ENCODE measurements at regions not wholly inside any gene's neighbourhood (a gene's known extent, or its start where the extent isn't known, plus 50 kb on each side); places are given as distances from the start of the nearest gene placed in this dataset.

- Histone ChIP-seq H3K27me3 (ENCODE audit: insufficient read depth, insufficient read length) (no peaks in the 10 kb centered on the region), H3K9me3 (ENCODE audit: insufficient read depth, low read length) (no peaks in the 10 kb centered on the region), H3K4me3 (ENCODE audit: insufficient read length, low read depth) (no peak overlapping the region), H3K9ac (ENCODE audit: insufficient read length, low read depth) (no peak overlapping the region), H3K4me1 (ENCODE audit: insufficient read depth, insufficient read length) (no peaks in the 10 kb centered on the region), H3K36me3 (ENCODE audit: insufficient read depth, insufficient read length, low read length) (no peaks in the 10 kb centered on the region)
- no peak for DNase-seq (ENCODE audit: low read depth, low spot score)
- TF ChIP-seq YY1 (IDR thresholded peaks at IDR 0.05; ENCODE audit: insufficient read depth, insufficient read length) = no peak
- TF ChIP-seq ZNF274 (IDR thresholded peaks at IDR 0.05; ENCODE audit: low read depth, low read length) = no peak
- no peak for TF ChIP-seq SUZ12 (IDR thresholded peaks at IDR 0.05; ENCODE audit: extremely low read depth, insufficient read depth, insufficient read length)
These were observed 697.6 kb downstream of the HACE1 start for GRCh38 chr6:104162036-104162669.

GRCh38 chr6:104159045-104159618, 700.6 kb downstream of the HACE1 start:
- H3K36me3 ChIP-seq (ENCODE audit: insufficient read depth, insufficient read length, low read length) = no peaks in the 10 kb centered on the region
- H3K9ac ChIP-seq (ENCODE audit: insufficient read length, low read depth) = no peak overlapping the region

GRCh38 chr6:104143757-104144156, 716.0 kb downstream of the HACE1 start:
- TF ChIP-seq SUZ12 (IDR thresholded peaks at IDR 0.05; ENCODE audit: extremely low read depth, insufficient read depth, insufficient read length) (no peak), ZNF274 (IDR thresholded peaks at IDR 0.05; ENCODE audit: low read depth, low read length) (no peak), YY1 (IDR thresholded peaks at IDR 0.05; ENCODE audit: insufficient read depth, insufficient read length) (no peak)
- no peaks in the 10 kb centered on the region for H3K36me3 ChIP-seq (ENCODE audit: insufficient read depth, insufficient read length, low read length)
- no peak for DNase-seq (ENCODE audit: low read depth, low spot score)
- no peak overlapping the region for H3K4me3 ChIP-seq (ENCODE audit: insufficient read length, low read depth)
- H3K9me3 ChIP-seq (ENCODE audit: insufficient read depth, low read length) = no peaks in the 10 kb centered on the region; the same call in 1 of the 2 replicates
- no peaks in the 10 kb centered on the region for H3K4me1 ChIP-seq (ENCODE audit: insufficient read depth, insufficient read length)
- H3K27me3 ChIP-seq (ENCODE audit: insufficient read depth, insufficient read length) = no peaks in the 10 kb centered on the region
- no peak overlapping the region for H3K9ac ChIP-seq (ENCODE audit: insufficient read length, low read depth)

More at GRCh38 chr6:104159045-104159618, 700.6 kb downstream of the HACE1 start:
- no peak for DNase-seq (ENCODE audit: low read depth, low spot score)
- H3K9me3 ChIP-seq (ENCODE audit: insufficient read depth, low read length) = no peaks in the 10 kb centered on the region
- no peak overlapping the region for H3K4me3 ChIP-seq (ENCODE audit: insufficient read length, low read depth)
- no peak for TF ChIP-seq SUZ12 (IDR thresholded peaks at IDR 0.05; ENCODE audit: extremely low read depth, insufficient read depth, insufficient read length)
- no peak for TF ChIP-seq ZNF274 (IDR thresholded peaks at IDR 0.05; ENCODE audit: low read depth, low read length)
- no peak for TF ChIP-seq YY1 (IDR thresholded peaks at IDR 0.05; ENCODE audit: insufficient read depth, insufficient read length)
- H3K4me1 ChIP-seq (ENCODE audit: insufficient read depth, insufficient read length) = no peaks in the 10 kb centered on the region
- no peaks in the 10 kb centered on the region for H3K27me3 ChIP-seq (ENCODE audit: insufficient read depth, insufficient read length)

- TF ChIP-seq SUZ12 (IDR thresholded peaks at IDR 0.05; ENCODE audit: extremely low read depth, insufficient read depth, insufficient read length) (no peak), YY1 (IDR thresholded peaks at IDR 0.05; ENCODE audit: insufficient read depth, insufficient read length) (no peak), ZNF274 (IDR thresholded peaks at IDR 0.05; ENCODE audit: low read depth, low read length) (no peak)
- no peaks in the 10 kb centered on the region for H3K27me3 ChIP-seq (ENCODE audit: insufficient read depth, insufficient read length)
- H3K9ac ChIP-seq (ENCODE audit: insufficient read length, low read depth) = no peak overlapping the region
- no peak for DNase-seq (ENCODE audit: low read depth, low spot score)
- no peaks in the 10 kb centered on the region for H3K4me1 ChIP-seq (ENCODE audit: insufficient read depth, insufficient read length)
- H3K36me3 ChIP-seq (ENCODE audit: insufficient read depth, insufficient read length, low read length) = no peaks in the 10 kb centered on the region
- H3K4me3 ChIP-seq (ENCODE audit: insufficient read length, low read depth) = no peak overlapping the region
- H3K9me3 ChIP-seq (ENCODE audit: insufficient read depth, low read length) = no peaks in the 10 kb centered on the region; the same call in 1 of the 2 replicates
These were observed 724.8 kb downstream of the HACE1 start for GRCh38 chr6:104134876-104135275.

- H3K9ac ChIP-seq (ENCODE audit: insufficient read length, low read depth) = no peak overlapping the region
- DNase-seq (ENCODE audit: low read depth, low spot score) = no peak
- no peaks in the 10 kb centered on the region for H3K27me3 ChIP-seq (ENCODE audit: insufficient read depth, insufficient read length)
- no peaks in the 10 kb centered on the region for H3K36me3 ChIP-seq (ENCODE audit: insufficient read depth, insufficient read length, low read length)
- no peaks in the 10 kb centered on the region; the same call in 1 of the 2 replicates for H3K9me3 ChIP-seq (ENCODE audit: insufficient read depth, low read length)
- H3K4me1 ChIP-seq (ENCODE audit: insufficient read depth, insufficient read length) = no peaks in the 10 kb centered on the region
- no peak overlapping the region for H3K4me3 ChIP-seq (ENCODE audit: insufficient read length, low read depth)
- TF ChIP-seq SUZ12 (IDR thresholded peaks at IDR 0.05; ENCODE audit: extremely low read depth, insufficient read depth, insufficient read length) = no peak
- TF ChIP-seq YY1 (IDR thresholded peaks at IDR 0.05; ENCODE audit: insufficient read depth, insufficient read length) = no peak
- TF ChIP-seq ZNF274 (IDR thresholded peaks at IDR 0.05; ENCODE audit: low read depth, low read length) = no peak
These were observed 729.4 kb downstream of the HACE1 start for GRCh38 chr6:104130343-104130742.

- no peaks in the 10 kb centered on the region for H3K27me3 ChIP-seq (ENCODE audit: insufficient read depth, insufficient read length)
- H3K4me1 ChIP-seq (ENCODE audit: insufficient read depth, insufficient read length) = no peaks in the 10 kb centered on the region
- no peak overlapping the region for H3K4me3 ChIP-seq (ENCODE audit: insufficient read length, low read depth)
- DNase-seq (ENCODE audit: low read depth, low spot score) = peak; percentile 6
- no peak overlapping the region for H3K9ac ChIP-seq (ENCODE audit: insufficient read length, low read depth)
- H3K9me3 ChIP-seq (ENCODE audit: insufficient read depth, low read length) = peaks cover 4% of the 10 kb centered on the region; the same call in 1 of the 2 replicates
- no peaks in the 10 kb centered on the region for H3K36me3 ChIP-seq (ENCODE audit: insufficient read depth, insufficient read length, low read length)
- TF ChIP-seq SUZ12 (IDR thresholded peaks at IDR 0.05; ENCODE audit: extremely low read depth, insufficient read depth, insufficient read length) (no peak), YY1 (IDR thresholded peaks at IDR 0.05; ENCODE audit: insufficient read depth, insufficient read length) (no peak), ZNF274 (IDR thresholded peaks at IDR 0.05; ENCODE audit: low read depth, low read length) (no peak)
These were observed 733.3 kb downstream of the HACE1 start for GRCh38 chr6:104126315-104127005.

GRCh38 chr6:104123227-104123626, 736.5 kb downstream of the HACE1 start:
- Histone ChIP-seq H3K9ac (ENCODE audit: insufficient read length, low read depth) (no peak overlapping the region), H3K27me3 (ENCODE audit: insufficient read depth, insufficient read length) (no peaks in the 10 kb centered on the region), H3K36me3 (ENCODE audit: insufficient read depth, insufficient read length, low read length) (no peaks in the 10 kb centered on the region), H3K4me3 (ENCODE audit: insufficient read length, low read depth) (no peak overlapping the region), H3K4me1 (ENCODE audit: insufficient read depth, insufficient read length) (no peaks in the 10 kb centered on the region), H3K9me3 (ENCODE audit: insufficient read depth, low read length) (peaks cover 4% of the 10 kb centered on the region; the same call in 1 of the 2 replicates)
- TF ChIP-seq SUZ12 (IDR thresholded peaks at IDR 0.05; ENCODE audit: extremely low read depth, insufficient read depth, insufficient read length) (no peak), YY1 (IDR thresholded peaks at IDR 0.05; ENCODE audit: insufficient read depth, insufficient read length) (no peak), ZNF274 (IDR thresholded peaks at IDR 0.05; ENCODE audit: low read depth, low read length) (no peak)
- peak; percentile 16 for DNase-seq (ENCODE audit: low read depth, low spot score)
